ENCODE measurements at regions not wholly inside any gene's neighbourhood (a gene's known extent, or its start where the extent isn't known, plus 50 kb on each side); places are given as distances from the start of the nearest gene placed in this dataset.
"Not testable (repeated sequence)": the region's sequence is repeated elsewhere in the genome, so short reads cannot be mapped to it uniquely, and the experiment has no call there.

DNA sequence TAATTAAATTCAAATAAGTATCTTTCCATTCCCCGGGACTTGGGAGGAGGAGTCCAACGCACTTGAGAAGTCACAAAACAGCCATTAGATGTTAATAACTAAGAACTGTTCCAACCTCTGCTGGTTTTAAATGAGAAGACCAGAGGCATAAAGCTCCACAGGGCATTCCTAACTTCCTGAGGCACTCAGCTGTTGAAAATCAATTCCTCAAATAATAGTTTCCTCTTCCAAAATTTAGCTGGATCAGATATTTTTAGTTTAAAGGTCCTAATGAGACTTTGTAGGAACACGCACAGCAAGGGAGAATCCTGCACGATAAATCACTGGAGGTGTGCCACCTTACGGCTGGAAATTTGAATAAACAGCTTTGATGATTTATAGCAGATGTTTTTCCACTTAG lies 504.3 kb upstream of the ZFP42 start:
- CTCF ChIA-PET, result no interaction called here
- POLR2A ChIA-PET, result no interaction called here

DNA sequence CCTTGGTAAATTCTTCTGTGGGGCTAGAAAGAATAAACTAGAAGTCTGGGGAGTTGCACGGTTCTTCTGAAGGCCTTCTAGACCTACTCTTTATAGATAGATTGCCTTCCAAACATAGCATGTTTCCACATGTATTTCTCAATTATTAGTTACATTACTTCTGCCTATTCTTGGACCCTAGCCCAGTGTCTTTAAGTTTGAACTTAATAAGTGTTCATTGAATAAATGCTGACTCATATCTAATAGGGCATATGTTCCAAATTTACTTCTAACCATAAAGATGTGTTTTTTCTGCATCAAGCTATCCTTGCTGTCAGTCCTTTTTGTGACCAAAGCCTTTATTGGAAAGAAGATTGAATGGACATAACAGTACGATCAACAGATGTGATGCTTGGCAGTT lies 503.6 kb upstream of the ZFP42 start:
- ChIA-PET CTCF (no interaction called here), POLR2A (no interaction called here)

DNA sequence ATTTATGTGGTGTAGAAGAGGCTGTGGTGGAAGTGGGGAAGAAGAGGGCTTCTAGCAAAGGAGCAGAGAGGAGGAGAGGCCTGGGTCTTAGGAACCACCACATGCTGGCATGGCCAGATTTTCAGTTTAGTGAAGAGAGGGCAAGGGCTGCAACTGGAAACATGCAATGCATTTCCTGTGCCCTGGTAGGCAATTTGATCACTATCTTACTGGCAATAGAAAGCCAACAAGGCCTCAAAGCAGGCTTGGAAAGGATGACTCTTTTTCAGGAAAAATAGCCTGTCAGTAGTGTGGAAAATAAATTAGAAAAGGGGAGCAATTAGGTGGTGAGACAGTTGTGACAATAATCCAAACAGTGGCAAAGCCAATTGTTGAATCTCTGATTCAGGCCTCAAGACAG lies 501.9 kb upstream of the ZFP42 start:
- CTCF ChIA-PET, result no interaction called here
- POLR2A ChIA-PET, result no interaction called here

DNA sequence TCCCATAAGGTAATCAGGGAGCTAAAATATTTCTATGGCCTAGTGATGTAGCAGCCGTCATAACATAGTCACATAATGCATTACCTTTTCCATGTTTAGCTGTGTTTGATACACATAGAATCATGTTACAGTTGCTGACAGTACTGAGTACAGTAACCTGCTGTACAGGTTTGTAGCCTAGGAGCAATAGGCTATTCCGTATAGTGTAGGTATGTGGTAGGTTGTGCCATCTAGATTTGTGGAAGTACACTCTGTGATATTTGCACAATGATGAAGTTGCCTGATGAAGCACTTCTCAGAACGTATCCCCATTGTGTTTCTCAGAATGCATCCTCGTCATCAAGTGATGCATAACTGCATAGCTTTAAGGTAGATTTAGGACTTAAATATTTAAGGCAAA lies 495.6 kb upstream of the ZFP42 start:
- ChIA-PET CTCF (no interaction called here), POLR2A (no interaction called here)

DNA sequence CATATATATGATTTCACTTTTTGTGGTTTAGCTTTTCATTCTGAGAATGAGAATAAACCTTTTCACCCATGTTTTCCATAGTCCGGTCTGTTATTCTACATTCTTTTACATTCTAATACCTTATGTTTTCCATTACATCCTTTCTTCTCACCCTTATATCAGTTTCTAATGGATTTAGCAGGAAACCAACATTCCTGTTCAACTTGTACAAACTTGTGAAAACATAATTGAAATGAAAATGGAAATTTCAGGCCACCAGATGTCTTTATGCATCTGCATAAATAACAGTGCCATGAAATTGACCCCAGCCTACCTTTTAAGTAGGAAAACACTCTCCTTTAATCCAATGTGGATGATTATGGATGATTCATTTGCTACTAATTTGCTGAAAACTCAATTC lies 494.8 kb upstream of the ZFP42 start:
- ChIA-PET CTCF (no interaction called here), POLR2A (no interaction called here)

DNA sequence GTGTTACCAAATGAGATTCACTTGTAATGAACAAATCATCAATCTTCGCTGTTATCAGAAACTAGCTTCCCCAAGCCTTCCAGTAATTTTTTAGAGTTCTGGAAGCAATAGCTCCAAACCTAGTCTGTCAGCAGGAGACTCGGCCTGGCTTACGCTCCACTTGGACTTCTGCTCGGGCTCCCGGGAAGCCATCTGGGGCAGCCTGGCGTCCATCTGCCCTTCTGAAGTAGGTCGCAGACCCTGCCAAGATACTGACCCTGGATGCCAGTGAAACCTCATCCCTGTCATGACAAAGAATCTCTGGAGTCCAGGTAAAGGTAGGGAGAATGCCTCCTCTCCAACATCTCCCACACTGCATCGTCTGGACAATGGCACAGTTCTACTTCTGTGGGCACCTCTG lies 493.8 kb upstream of the ZFP42 start:
- ChIA-PET POLR2A (no interaction called here), CTCF (no interaction called here)

DNA sequence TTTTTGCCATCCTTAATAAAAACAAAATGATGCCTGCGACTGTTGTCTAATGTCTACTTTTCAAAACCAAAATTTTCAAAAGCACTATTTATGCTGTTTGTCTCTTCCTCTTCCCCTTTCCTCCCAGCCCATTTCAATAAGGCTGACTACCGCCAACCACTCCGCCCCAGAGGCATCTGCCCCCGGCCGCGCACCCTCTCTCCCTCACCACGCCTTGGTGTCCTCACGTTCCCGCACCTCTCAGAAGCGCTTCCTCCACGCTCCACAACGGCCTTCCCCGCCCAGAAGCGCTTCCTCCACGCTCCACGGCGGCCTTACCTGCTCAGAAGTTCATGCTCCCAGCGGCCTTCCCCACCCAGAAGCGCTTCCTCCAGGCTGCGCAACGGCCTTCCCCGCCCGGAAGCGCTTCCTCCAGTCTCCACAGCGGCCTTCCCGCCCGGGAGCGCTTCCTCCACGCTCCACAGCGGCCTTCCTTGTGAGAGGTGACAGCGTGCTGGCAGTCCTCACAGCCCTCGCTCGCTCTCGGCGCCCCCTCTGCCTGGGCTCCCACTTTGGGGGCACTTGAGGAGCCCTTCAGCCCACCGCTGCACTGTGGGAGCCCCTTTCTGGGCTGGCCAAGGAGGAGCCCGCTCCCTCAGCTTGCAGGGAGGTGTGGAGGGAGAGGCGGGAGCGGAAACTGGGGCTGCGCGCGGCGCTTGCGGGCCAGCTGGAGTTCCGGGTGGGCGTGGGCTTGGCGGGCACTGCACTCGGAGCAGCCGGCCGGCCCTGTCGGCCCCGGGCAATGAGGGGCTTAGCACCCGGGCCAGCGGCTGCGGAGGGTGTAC lies 490.4 kb upstream of the ZFP42 start:
- POLR2A ChIA-PET, result no interaction called here
- CTCF ChIA-PET, result no interaction called here

DNA sequence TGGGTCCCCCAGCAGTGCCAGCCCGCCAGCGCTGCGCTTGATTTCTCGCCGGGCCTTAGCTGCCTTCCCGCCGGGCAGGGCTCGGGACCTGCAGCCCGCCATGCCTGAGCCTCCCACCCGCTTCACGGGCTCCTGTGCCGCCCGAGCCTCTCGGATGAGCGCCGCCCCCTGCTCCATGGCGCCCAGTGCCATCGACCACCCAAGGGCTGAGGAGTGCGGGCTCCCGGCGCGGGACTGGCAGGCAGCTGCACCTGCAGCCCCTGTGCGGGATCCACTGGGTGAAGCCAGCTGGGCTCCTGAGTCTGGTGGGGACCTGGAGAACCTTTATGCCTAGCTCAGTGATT lies 489.8 kb upstream of the ZFP42 start:
- POLR2A ChIA-PET, CTCF ChIA-PET: not testable (repeated sequence)

DNA sequence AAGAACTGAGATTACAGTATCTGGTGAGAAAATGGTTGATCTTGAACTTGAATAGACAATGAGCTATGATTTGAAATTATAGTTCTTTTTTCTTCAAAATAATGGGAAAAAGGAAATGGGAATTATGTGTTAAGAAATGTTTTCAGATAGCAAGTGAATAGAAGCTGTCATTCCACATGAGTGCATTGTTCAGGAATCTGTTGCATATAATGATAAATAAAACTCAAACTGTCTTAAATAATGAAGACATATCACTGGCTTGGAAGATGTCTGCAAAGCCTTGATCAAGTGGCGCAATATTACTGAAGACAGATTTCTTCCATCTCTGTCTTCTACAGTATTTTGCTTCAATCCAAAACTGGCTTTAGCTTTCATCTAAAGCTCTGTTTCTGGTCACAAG lies 479.3 kb upstream of the ZFP42 start:
- CTCF ChIA-PET, result no interaction called here
- POLR2A ChIA-PET, result no interaction called here

DNA sequence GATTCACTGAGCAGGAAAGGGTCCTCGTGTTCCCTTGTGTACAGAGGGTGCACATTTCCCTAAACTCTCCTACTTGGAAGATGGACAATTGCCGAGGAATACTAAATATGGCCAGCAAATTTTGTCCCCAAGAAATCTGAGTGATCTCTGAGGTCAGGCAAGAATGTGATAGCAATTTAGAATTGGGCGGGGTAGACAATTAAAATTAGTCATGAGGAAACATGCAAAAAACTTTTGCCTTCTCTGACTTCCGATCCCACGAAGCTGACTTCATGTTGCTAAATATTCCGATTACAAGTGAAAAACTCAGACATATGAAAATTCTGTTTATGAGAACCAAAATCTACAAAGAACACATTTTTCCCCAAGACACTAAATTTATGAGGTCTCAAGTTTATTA lies 453.9 kb upstream of the ZFP42 start:
- ChIA-PET POLR2A (no interaction called here), CTCF (no interaction called here)

DNA sequence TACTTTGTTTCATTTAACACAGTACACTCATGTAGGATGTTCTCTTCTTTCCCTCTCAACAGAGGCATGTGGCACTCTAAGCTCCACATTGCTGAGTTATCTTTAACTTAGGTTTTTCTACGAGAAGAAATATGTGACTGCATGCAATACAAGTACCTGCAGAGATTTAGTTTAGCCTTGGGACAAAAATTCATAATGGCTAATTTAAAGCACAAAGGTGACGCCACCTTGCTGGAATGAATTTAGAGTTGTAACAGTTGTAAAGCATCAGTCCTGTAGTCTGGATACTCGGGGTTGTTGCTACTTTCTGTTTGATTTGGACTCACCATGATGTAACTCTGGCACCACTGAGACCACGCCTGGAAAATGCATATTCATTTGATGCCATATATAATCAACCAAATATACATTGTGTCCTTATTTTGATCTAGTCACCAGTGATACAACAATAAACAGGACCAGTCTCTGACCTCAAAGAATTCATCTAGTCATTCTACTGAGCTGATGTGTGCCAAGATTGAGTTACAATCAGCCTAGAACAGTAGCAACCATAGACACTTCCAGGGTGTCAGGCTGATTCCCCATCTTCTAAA lies 451.0 kb upstream of the ZFP42 start:
- POLR2A ChIA-PET, result no interaction called here
- CTCF ChIA-PET, result no interaction called here

DNA sequence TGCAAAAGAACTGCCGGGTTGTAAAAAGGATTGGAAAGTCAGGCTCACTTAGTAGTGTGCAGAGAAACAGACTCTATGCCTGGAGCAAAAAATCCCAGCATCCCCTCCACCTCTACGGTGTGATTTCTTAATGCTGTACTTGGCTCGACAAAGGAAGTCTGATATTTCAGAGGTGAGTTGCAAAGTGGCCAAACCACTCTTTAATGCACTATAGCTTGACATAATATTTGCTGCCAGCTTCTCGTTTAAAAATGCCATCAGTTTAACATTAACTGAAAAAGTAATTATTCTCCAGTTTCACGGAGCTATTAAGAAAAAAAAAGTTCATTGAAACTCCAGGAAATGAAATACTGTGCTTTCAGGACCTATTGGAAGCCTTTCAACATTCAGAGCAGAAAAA lies 448.3 kb upstream of the ZFP42 start:
- POLR2A ChIA-PET, result no interaction called here
- CTCF ChIA-PET, result no interaction called here

DNA sequence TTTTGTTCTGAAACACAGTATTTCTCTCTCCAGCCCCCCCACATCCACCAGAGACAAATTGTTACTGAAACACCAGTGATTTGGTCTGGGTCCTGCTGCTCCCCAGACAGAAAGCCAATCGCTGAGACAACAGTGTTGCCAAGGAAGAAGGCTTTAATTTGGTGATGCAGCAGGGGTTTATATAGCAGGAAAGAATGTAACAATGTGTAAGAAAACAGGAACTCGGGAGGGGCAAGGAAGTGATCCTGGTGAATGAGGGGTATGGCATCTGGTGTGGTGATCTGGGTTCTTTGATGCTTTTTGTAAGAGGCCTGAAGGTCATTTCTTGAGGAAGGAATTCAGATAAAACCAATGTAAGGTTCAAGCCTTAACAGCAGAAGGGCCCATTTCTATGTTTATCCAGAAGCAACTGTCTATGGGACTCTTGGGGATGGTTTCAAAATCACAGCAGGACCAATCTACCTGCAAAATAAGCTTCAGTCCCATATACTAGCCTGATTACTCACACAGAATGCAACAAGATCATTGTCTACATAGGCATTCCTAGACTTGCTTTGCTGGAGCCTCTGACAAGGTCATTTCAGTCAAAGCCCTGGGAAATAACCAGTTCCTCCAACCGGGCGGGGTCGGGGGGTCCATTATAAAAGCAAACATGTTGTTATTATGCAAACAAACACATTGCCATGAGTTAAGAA lies 445.2 kb upstream of the ZFP42 start:
- POLR2A ChIA-PET, result no interaction called here
- CTCF ChIA-PET, result no interaction called here

DNA sequence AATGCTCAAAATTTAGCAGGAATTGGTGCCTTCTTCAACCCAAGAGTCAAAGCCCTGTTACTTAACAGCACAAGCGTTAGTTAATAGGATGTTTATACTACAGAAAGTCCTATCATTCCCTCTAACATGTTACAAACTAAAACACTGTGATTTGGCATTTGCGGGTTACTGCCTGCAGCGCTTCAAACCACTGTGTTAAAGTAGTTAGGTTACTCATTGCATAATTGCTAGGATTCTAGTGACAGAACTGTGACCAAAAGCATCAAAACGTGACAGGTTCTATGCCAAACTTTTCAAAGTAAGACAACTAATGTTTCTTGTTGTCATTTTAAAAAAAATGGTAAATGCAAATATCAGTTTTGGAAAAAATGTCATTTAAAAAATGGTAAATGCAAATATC lies 442.8 kb upstream of the ZFP42 start:
- ChIA-PET CTCF (no interaction called here), POLR2A (no interaction called here)

DNA sequence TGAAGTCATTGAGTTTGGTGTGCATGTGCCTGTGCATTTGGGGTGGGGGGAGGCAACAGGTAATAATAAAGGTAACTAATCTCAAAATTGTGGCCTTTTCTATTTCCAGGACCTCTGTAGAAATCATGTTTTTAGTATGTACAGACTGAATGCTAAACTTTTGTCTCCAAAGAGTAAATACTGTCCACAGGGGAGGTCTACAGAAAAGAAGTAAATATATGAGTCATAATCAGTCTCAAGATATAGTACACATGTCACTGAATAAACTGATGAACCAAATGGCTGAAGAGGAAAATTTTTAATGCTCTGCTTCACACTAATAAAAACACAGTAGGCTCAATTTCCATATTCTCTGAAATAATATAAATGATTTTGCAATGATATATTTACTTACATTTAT lies 440.4 kb upstream of the ZFP42 start:
- ChIA-PET POLR2A (no interaction called here), CTCF (no interaction called here)

DNA sequence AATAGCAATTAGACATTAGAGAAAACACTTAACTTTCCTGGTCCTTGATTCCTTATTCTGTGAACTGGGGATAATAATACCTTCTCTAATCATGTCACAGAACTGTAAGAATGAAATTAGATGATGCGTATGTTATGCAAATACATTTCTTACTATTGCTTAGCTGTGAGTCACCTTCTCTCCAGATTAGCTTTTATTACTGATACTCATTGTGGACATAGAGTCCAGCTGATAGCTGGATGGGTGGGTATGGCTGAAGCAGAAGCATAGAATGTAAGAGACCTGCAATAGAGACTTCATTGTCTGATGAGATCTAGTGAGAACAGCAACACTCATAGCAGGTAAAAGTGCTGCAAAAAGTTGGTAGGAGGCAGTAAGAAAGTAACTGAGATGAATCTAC lies 437.2 kb upstream of the ZFP42 start:
- CTCF ChIA-PET, result no interaction called here
- POLR2A ChIA-PET, result no interaction called here

DNA sequence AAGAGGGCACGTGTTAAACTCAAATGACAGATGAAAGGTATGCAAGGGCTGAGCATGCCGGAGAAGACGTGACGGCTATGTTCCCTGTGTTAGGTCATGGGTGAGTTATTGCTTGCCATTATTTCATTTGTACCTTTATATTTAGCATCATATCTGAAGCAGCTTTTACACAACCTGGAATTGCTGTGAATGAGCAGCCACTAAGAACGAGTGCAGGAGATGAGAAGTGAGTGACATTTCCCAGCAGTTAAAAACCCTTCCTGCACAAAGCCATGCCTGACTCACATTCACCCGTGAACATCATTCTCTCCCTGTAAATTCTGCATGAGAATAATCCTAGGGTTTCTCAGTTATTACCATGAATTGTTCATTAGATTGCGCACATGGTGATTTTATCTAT lies 433.2 kb upstream of the ZFP42 start:
- ChIA-PET CTCF (no interaction called here), POLR2A (no interaction called here)

DNA sequence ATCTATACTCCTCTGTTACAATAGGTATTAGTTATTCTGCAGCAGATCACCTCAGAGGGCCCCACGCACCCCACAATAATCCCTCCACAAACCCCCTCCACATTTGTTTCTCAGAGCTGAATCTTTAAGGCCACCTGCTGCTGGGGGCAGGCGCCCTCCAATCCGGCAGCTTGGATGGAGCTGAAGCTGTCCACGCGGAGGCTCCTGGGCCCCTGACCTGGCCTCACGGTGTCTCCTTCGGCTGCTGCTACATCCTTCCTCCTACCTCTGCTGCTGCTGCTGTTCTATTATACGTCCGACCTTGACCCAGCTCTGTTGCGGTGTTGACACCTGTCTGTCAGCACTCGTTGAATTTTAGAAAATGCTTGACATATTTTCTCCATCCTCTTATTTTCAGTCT lies 430.2 kb upstream of the ZFP42 start:
- POLR2A ChIA-PET, result no interaction called here
- CTCF ChIA-PET, result no interaction called here

DNA sequence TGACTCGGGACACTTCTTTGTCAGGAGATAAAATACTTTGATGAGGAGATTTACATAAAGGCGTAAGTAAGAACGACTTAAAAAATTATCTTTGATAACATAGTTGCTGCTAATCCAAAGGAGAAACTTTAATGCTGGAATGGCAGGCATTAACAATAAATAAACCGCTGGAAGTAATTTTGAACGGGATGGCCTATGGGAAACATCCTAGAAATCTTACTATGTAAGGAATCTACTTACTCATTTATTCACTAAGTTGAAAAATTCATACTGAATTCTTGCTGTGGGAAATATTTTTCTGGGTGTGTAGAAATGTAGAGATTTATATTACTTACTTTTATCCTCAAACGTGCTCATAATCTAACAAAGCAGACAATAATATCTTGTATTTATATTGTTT lies 425.7 kb upstream of the ZFP42 start:
- ChIA-PET CTCF (no interaction called here), POLR2A (no interaction called here)

DNA sequence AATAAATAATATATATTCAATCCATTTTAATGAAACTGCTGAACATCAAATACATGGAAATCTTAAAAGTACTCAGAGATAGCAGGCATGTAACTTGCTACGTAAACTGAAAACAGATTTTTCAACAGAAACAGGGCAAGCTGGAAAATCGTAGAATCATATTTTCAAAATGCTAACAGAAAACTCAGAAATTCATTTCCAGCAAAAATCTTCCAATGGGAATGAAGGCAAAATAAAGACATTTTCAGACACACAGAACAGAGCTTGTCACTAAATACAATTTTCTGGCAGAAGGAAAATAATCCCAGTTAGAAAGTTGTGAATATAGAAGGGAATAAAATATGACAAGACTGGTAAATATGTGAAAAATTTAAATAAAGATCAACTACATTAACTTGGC lies 419.9 kb upstream of the ZFP42 start:
- POLR2A ChIA-PET, result no interaction called here
- CTCF ChIA-PET, result no interaction called here

DNA sequence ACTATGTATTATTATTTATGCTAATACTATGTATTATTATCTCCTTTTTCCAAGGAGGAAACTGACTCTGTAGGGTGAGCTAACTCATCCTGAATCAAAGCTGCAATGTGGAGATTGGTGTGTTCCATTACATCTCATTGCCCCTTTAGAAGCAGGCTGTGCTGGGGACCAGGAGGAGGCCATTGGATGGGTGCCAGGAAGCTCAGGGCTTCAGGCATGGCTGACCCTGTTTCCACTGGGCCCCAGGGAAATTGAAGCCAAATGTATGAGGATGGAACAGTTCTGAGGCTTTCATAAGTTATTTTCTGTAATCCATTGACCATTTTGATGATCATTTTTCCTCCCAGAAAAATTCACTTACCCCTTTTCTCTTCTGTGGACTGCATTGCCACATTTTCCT lies 418.8 kb upstream of the ZFP42 start:
- CTCF ChIA-PET, result no interaction called here
- POLR2A ChIA-PET, result no interaction called here

DNA sequence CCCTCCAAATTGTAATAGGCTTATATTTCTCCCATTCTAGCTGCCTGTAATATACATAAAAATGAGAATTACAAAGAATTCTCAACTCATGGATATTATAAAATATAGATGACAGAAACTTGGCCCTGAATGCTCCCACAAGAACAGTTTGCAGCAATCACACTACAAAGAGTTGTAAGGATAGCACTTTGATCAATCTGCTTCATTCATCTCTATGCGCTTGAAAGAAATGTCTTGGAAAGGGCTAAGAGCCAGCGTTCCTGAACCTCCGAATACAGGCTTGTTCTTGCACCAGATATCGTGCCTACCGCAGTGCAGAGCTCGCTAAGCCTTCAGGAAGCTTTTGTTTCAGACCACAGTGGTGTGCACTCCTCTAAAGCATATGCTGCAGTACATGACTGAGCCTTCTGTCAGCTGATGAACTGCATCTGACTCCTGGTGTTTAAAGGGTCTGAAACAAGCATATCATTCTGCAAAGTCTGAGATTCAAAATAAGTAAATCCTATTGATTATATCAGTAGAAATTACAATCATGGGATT lies 417.6 kb upstream of the ZFP42 start:
- POLR2A ChIA-PET, result no interaction called here
- CTCF ChIA-PET, result no interaction called here

All from activated CD8-positive, alpha-beta memory T cell treated with anti-CD3 and anti-CD28 coated beads for 36 hours (primary cell).